ENCODE measurements at regions not wholly inside any gene's neighbourhood (a gene's known extent, or its start where the extent isn't known, plus 50 kb on each side); places are given as distances from the start of the nearest gene placed in this dataset.
"Not testable (repeated sequence)": the region's sequence is repeated elsewhere in the genome, so short reads cannot be mapped to it uniquely, and the experiment has no call there.

DNA sequence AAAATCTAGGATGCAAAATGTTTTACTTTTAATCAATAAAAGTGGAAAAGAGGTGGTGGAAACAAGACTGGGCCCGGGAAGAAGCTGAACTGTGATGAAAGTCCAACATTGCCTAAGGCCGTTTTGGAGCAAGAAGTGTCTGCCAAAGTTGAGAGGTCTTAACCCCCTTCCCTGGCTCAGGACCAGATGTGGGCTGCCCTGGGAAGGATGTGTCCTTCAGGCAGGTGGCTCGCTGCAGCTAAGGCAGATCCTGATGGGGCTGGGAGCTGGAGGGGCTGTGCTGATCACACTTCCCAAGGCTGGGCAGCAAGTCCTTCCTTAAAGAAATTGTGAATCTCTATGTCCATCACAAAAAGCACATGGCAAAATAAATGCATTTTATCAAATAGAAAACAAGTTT, 581.6 kb downstream of the GALC start:
- no peak for DNase-seq

DNA sequence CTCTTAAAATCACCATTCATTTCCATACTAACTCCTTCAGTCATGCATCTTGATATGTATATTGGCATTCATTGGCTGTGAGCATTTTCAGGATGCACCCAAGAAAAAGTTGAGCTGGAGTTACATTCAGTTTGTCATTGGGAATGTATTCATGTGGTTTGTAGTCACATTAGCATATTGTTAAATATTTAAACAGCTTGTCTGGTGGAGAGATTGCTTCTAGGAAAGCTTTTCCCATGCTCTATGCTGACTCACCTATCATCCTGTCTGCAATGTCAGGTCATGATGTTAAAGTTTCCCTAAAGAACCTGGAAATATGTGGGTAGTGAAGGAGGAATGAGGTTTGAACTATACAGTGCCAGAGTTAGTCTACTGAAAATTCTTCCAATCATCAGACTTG, 583.6 kb downstream of the GALC start:
- DNase-seq, result no peak

DNA sequence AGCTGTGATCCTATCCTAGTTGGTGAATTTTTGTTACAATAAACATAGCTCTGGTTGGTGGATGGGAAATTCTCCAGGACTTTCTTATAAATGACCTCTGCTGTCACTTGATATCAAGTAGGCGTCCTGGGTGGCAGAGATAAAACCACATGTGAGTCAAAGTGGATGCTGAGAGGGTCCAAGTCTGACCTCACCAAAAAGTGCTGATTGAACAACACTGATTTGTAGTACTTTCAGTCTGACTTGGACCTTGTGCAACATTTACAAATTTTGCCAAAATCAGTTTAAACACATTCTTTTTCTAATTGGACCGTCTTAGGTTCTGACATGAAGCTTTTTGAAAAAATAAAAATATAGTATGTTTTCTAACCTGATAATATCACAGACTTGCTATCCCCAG, 585.6 kb downstream of the GALC start:
- DNase-seq, result no peak

DNA sequence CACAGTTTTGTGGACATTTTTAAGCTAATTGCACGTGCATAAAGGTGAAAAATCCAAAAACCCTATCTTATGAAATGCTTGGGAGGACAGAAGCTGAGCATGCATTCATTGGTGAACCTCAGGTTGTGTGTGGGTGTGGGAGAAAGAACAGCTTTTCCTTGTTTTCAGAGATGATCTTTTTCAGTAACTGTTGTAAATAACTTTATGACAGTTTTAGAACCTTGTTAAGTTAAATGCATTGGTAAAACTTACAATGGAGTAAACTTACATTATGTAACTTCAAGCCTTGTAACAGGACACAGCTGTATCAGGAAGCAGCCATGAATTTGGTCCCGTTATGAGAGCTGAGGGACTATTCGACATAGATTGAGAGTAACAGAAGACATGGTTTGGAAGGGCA, 587.4 kb downstream of the GALC start:
- DNase-seq, result no peak

DNA sequence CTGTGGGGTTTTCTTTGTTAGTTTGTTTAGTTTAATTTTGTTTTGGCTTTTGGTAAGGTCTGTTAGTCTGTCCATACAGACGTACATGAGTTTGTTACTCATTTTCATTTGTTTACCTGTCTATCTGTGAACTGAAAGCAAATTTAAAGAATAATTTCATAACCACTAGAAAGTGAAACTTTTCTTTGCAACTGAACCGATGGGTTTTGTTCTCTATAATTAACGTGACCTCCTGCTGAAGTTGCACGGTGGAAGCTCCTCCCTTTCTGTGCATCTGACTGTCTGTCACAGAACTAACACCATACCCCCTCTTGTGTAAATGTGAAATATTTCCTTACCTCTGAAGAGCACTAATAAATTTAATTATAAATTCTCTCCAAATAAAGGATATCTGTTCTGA, 595.5 kb downstream of the GALC start:
- DNase-seq, result no peak

DNA sequence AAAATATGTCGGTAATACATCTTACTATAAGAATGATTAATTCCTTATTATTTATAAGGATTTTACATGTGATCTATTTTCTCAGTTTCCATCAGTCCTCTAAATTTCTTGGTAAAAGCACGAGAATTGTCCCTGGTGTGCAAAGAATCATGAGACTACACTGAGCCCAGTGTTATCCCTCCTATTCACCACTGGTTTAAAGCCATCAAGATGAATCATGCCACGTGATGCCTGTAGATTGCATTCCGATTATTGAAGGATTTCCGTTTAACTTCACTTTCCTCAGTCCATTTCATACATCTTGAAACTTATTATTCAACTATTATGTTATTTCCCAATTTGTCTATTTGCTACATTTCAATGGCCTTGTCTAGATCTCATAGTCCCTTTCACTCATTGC, 601.9 kb downstream of the GALC start:
- no peak for DNase-seq

DNA sequence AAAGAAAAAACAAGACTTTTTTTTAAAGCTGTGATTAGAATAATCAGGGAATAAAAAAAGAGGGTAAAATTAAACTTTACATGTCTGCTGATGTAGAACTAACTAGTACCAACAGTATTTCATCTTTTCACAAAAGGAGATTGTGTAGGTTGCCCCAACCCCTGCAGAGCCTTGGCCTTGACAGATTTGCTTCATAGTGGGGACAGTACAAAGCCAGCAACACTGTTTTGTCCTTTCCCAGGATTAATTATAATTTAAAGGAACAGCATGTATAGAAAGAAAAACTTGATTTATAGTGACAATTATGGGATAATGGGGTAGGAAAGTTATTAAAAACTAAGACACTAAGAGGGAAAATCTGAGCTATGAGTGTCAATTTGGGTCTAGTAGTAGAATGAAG, 604.0 kb downstream of the GALC start:
- DNase-seq, result no peak

DNA sequence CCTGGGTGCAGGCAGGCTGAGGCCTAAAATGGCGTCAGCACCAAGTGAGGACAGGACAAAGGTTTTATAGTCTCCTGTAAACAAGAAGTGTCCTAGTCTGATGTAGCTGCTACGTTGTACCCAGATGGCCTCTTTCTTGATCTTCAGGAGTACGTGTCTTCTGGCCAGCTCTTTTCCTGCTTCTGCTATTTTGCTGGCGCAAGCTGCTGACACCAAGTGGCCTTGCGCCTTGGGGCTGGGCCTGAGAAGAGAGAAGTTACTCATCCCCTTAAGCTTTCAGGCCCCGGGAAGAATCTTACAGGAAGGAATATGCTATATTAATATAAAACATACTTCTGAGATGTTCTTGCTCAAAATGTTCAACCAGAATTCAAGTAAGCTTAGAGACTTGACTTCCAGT, 605.2 kb downstream of the GALC start:
- DNase-seq, result no peak

DNA sequence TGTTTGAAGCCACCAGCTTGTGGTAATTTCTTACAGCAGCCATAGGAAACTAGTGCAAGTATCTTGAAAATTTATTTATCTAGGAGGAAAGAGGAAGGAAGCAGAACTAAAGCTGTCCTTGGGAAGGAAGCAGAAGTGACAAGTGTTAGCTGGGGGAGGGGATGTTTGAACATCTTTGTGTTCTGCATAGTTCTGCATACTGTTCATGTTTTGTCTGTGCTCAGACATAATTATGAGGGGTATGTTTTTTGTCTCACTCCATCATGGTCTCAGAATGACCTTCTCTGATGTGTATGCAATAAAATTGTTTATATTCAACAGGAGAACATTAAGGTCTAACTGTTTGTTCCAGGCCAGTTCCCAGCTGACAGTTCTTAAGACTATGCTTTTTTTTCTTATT, 606.5 kb downstream of the GALC start:
- DNase-seq, result no peak

DNA sequence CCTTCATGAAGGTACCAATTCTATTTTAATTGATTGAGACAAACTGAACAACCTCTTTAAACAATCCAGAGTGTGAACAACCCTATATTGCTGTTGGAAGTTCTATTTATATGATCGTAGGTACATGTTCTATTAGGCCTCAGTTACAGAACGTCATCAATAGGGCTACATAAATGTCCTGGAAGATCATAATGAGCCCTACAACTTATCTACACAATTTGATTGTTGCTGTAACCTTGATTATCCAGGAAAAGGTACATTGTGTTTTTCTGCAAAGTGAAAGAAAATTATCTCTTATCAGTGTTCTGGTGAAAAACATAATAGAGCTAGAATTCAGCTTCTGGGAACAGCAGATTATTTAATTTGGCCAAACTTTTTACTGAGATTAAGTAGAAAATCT, 612.9 kb downstream of the GALC start:
- DNase-seq, result no peak

DNA sequence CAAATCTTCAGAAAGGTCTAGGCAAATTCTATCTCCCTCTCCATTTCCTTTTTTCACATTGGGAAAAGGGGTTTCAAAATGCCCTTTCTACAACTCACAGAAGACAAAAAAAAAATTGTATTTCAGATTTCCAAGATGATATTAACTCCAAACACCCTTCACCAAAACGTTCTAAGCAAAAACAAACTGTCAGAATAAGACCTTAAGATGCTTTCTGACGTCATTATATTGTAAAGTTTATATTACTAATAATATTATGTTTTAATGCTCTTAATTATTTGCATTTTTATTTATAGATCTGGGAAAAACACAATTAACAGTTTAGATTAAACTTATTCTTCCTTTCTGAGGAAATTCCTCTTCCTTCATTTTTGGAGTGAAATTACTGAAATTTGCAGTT, 624.2 kb downstream of the GALC start:
- no peak for DNase-seq

DNA sequence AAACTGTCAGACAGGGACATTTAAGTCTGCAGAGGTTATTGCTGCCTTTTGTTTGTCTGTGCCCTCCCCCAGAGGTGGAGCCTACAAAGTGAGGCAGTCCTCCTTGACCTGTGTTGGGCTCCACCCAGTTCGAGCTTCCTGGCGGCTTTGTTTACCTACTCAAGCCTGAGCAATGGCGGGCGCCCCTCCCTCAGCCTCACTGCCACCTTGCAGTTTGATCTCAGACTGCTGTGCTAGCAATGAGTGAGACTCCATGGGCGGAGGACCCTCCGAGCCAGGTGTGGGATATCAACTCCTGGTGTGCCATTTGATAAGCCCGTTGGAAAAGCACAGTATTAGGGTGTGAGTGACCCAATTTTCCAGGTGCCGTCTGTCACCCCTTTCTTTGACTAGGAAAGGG, 632.7 kb downstream of the GALC start:
- not testable (repeated sequence) for DNase-seq

DNA sequence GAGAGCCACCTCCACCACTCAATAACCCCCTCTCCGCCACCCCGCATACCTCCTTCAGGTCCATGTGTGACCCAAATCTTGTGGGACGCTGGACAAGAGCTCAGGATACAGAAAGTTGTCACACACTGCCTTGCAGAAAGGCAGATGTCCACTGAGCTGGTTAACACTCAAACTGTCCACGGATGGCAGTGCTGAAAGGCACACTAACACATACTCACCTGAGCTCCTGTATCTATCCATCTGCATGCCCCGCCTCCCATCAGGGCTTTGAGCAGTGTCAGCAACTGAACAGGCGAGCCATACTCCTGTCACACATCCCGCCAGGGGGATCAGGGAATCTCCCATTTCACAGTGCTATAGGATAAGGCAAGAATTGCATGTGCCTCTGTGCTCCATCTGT, 642.0 kb downstream of the GALC start:
- DNase-seq, result no peak

DNA sequence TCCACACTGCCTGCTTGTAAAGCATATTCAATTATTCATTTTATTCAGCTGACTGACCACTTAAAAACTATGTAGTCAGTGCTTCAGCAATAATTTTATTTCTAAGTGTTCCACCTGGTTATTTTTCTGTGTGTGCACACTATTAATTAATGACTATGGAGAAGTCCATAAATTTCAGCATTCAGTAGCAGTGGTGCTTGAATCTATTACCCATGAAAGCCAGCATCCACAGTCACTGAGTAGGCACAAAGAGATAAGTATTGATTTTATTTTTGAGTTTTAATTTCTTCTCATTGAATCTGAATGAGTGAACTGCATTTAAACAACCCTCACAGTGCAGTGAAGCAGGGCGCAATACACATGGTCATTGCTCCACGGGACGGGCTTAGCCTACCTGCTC, 643.1 kb downstream of the GALC start:
- no peak for DNase-seq

DNA sequence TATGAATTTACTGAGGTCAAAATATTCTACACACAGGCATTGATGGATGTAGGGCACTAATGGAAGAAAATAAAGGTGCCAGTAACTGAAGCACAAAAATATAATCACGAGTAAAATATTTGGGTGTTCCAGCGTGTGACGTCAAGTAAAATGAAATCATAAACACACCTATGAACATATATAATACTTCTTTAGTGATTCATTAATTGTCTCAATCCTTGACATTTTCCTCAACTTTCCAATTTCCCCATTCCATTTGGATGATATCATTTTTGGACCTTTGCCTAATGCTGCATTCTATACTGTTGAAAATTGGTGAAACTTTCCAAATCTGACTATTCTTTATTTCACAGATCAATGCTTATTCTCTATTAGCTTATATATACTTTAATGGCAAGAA, 649.3 kb downstream of the GALC start:
- no peak for DNase-seq

DNA sequence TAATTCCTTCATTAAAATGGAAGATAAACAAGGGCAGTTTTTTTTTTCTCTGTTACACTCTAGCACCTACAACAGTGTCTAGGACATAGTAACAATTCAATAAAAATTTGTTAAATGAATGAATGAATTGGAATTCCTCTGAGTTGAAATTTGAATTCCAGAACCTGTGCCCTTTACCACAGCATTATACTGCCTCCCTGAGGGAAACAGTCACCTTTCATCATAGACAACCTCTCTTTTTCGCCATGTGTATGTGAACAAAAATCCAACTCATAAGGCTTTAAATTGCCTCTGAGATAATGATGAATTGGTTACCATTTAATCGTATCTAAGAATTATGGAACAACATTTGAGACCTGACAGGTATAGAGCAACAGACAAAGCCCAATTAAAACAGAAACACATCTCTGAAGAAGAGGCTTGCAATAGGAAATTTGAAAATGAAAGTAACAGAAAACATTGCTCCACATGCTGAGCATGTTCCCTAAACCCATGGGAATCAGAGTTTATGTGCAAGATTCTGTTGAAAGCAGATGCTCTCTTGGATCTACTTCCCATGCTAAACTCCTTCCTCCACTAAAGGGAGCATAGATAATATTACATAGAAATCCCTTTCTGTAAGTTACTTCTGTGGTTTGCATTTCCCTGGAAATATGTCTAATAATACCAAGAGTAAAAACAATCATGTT, 657.8 kb downstream of the GALC start:
- no peak for DNase-seq

DNA sequence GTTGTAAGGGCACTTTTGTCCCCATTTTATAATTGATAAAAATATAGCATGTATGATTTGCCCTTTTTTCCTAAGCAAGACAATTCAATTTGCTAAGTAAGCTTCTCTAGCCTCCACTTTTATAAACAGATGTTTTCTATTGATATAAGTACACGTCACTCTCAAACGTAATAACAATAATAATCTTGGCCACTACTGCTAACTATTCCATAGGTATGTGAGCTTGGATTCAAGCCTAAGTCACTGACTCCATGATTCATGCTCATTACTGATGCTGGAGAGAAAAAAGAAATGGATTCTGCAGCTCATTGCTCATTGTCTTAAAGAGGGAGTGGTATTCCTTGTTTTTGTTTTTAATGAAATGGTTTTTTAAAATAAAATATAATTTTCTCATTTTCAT, 661.0 kb downstream of the GALC start:
- no peak for DNase-seq

DNA sequence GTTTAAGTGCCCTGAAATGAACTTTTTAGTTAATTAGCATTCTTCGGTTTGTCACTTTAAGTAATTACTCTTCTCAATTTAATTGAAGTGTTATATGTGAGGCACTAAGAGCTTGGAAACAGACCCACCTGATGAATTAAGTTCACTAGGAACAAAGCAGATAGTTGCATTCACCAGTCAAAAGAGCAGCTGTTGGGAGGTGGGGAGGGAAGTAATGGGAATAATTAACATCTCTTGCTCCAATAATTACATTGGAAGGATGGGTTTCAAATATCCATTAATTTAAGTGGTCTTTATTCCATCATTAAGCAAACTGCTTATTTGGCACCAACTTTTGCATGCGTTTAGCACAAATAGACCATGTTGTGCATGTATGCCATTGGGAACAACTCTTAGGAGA, 667.2 kb downstream of the GALC start:
- DNase-seq, result no peak

DNA sequence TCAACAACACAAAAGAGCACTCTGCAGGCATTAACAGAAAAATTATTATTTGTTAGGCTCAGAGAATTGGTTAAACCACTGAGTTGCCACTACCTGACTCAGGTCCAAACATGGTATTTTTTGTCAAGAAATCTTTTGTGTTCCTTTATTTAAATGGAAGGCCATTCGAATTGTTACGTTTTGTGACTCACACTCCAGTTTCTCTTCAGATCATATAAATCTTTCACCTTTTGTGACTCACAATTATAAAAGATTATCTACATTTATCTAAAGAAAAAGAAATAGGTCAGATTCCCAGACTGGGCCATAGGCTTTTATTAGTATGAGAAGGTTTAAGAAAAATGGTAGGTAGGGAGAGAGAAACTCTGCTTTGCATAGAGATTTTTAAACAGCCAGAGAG, 669.8 kb downstream of the GALC start:
- DNase-seq, result no peak

DNA sequence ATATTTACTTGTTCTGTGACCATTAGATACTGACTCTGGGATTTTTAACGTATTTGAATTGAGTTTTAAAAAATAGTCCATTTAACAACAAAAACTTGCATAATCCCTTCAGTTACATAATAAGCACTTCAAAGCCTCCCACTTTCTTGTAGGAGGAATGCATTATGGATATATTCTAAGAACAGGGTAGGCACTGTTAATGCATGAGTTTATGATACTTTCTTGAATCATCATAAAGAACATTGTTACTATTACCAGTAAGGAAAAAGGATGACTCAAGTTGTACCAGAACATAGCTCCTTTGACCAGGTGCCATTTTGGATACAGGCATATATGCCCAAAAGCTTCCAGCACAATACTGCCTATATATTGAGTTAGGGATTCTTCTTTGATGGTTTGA, 671.4 kb downstream of the GALC start:
- no peak for DNase-seq

DNA sequence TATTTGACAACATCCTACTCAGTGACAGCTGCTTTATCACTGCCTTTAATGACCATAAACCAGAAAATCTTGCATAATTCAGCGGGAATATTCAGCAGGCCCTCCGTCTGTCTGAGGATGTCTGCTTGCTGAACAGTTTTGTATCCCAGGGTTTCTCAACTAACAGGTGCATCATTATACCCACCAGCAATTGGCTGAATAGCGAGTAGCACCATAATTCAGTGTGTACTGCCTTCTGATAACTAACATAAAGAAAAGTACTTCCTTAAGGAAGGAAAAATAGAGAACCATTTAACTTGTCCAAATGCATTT, 680.1 kb downstream of the GALC start:
- no peak for DNase-seq

DNA sequence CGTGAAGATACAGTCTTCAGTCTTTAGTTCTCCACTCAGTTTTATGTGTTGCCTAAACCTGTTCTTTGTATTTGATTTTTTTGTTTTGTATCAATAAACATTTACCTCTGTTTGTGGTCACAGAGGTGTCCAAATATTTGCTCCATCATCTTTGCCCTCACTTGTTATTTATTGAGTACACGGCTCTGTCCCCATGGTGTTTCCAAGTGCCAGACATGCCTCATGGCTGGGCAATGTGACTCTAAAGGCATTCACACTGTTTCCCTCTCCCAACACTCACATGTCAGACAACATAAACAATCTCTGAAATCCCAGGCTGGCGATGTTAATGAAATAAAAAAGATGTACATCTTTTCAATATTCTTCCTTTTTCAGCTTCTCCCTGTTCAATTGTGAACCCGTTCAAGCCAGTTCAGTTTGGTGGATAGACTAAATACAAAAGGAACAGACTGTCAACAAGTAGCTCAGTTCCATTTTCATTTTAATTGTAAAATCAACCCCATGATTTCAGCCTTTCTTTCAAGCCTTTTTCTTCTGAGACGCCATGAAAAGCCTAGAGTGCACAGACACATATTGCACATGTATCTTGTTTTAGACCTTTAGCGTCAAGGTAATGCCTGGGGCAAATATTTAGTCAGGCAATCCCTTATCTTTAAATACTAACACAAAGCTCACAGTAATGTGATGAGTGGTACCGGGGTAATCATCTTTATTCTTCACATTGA, 680.7 kb downstream of the GALC start:
- no peak for DNase-seq

DNA sequence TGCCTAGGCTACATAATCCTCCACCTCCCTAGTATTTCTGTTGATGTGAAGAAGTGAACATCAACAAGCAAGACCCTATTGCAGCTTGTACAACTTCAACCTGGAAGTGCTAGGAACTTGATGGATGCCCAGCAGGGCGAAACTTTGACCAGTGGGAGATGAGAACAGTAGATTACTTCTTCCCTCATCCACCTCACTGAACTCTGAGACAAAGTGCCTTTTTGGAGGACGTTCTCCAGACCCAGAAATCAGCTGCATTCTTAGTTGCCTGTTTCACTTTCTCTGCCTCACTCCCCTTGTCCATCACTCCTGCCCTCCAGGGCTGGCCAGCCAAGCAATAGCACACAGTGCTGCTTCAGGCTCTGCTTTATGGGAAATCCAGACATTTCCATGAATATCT, 683.4 kb downstream of the GALC start:
- DNase-seq, result no peak

DNA sequence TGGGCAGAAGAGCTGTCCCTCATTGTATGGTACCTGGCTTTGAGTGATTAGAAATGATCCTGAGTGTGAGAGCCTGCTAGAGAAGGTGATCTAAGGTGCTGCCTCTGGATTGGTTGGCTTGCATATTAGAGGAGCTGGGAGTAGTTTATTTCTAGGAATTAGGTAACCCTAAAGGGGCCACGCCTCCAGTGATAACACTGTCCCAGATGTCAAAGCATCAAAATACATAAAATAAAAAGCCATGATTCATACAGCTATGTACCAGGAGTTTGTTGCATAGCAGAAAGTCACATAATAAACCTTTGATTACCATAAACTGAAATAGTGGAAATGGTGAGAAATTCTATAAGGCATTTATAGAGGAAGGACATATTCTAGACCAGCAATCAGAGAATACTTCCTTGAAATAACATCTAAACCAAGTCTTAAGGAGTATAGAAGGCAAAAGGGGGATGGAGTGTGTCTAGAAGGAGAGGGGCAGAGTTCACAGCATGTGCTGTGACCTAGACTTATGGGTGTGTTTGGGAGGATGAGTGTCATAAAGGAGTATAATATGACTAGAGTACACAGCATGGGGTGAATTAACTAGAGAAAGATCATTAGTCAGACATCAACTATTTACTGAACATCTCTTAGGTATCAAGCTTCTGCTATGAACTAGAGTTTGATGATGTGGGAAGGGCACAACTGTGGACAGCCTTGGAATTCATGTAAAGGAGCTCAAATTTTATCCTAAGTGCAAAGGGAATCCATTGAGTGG, 686.4 kb downstream of the GALC start:
- no peak for DNase-seq

Data from T-helper 1 cell (primary cell).